Right atrium auricular region (tissue), 2 donors: ENCODE measurements at regions not wholly inside any gene's neighbourhood (a gene's known extent, or its start where the extent isn't known, plus 50 kb on each side); places are given as distances from the start of the nearest gene placed in this dataset.

ENCODE experiments used
- DNase-seq: peaks from one replicate; pipeline ENCODE4 v3.0.0-alpha.2; 2019; ENCODE audit warnings: low spot score
- H3K27ac ChIP-seq, 2 donors: fragments of 200-600 bp; sonication (generic); 1 replicate in 1 of 2; 2 replicates in 1 of 2; pipeline ENCODE4 v1.5.1; 2016 to 2019
- H3K27me3 ChIP-seq, 2 donors: fragments of 200-600 bp; sonication (generic); one replicate each; pipeline versions ENCODE4 v1.5.1 to v1.6.0; 2017 to 2019
- H3K36me3 ChIP-seq: fragments of 200-600 bp; sonication (generic); one replicate; pipeline ENCODE4 v1.5.1; 2016
- H3K4me1 ChIP-seq, 2 donors: fragments of 200-600 bp; sonication (generic); one replicate each; pipeline versions ENCODE4 v1.5.1 to v1.6.0; 2017 to 2019
- H3K4me3 ChIP-seq, 2 donors: fragments of 200-600 bp; sonication (generic); 1 replicate in 1 of 2; 2 replicates in 1 of 2; pipeline ENCODE4 v1.5.1; 2017 to 2019; ENCODE audit warnings: mild to moderate bottlenecking in 1 of 2, moderate library complexity in 1 of 2
- H3K9me3 ChIP-seq, 2 donors: fragments of 200-600 bp; sonication (generic); one replicate each; pipeline ENCODE4 v1.5.1; 2019
- TF ChIP-seq, protein P1 (sequence below), 2 donors: fragments of 200-600 bp; sonication (generic); IDR thresholded peaks; one replicate each; pipeline ENCODE4 v1.5.1; 2019; ENCODE audit warnings: antibody characterized with exemption in 2 of 2

DNA sequence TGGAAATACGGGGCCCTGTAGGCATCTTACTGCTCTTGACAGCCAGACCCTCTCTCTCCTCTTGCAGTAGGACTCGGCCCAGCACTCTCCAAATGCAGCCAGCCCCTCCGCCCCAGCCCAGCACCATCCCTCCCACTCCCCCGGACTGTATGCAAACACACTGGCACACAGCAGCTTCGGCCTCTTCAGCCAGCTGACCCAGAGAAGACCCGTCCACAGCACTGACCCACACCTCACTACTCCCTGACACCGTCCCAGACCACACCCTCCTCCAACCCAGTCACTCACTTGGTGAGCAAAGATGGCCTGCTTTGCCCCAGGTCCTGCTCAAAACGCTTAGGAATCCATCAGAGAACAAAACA lies 164.6 kb downstream of the IGLL1 start:
- no peaks in the 10 kb centered on the region for H3K9me3 ChIP-seq
- H3K4me1 ChIP-seq: no peaks in the 10 kb centered on the region
- H3K27ac ChIP-seq: no peak overlapping the region
- DNase-seq: no peak
- H3K27me3 ChIP-seq: no peaks in the 10 kb centered on the region
- H3K4me3 ChIP-seq: no peak overlapping the region
- TF ChIP-seq, protein P1, sequence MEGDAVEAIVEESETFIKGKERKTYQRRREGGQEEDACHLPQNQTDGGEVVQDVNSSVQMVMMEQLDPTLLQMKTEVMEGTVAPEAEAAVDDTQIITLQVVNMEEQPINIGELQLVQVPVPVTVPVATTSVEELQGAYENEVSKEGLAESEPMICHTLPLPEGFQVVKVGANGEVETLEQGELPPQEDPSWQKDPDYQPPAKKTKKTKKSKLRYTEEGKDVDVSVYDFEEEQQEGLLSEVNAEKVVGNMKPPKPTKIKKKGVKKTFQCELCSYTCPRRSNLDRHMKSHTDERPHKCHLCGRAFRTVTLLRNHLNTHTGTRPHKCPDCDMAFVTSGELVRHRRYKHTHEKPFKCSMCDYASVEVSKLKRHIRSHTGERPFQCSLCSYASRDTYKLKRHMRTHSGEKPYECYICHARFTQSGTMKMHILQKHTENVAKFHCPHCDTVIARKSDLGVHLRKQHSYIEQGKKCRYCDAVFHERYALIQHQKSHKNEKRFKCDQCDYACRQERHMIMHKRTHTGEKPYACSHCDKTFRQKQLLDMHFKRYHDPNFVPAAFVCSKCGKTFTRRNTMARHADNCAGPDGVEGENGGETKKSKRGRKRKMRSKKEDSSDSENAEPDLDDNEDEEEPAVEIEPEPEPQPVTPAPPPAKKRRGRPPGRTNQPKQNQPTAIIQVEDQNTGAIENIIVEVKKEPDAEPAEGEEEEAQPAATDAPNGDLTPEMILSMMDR (IDR thresholded peaks at IDR 0.05): no peak
- no peaks in the 10 kb centered on the region for H3K36me3 ChIP-seq

DNA sequence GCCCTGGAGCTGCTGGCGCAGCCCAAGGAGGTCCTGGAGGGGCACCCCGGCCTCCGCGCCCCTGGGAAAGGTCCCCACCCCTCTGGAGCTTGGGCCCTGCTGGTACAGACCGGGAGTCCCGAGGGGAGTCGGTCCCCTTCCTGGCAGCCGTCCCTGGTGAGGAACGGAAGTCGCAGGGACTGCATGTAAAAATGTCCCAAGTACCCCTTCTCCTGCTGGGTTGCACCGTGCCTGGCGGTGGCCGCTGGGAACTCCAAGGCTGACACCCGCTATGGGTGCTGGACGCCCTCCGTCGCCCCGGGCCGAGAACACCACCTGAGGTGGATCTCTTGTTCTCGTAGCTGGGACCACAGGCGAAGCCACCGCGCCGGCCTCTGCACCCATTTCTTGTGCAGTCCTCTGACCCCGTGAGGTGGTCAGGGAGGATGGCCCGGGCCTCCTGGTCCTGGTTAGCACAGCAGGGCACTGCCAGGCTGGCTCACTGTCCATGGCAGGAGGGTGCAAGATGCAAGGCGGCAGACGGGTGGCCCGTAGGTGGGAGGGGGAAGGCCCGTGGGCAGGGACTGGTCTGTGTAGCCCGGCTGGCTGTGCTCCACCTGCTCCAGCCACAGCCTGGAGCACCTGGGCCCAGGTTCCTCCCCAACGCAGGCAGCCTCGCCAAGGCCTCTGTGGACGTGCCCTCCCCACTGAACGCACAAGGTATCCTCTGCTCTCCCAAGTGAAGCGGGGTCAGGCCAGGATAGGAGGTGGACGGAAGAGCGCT lies 165.2 kb downstream of the IGLL1 start:
- no peak for DNase-seq
- TF ChIP-seq, protein P1 (IDR thresholded peaks at IDR 0.05): no peak
- no peaks in the 10 kb centered on the region for H3K9me3 ChIP-seq
- H3K27me3 ChIP-seq: no peaks in the 10 kb centered on the region
- H3K4me3 ChIP-seq: no peak overlapping the region
- H3K27ac ChIP-seq: no peak overlapping the region
- no peaks in the 10 kb centered on the region for H3K4me1 ChIP-seq
- H3K36me3 ChIP-seq: no peaks in the 10 kb centered on the region

DNA sequence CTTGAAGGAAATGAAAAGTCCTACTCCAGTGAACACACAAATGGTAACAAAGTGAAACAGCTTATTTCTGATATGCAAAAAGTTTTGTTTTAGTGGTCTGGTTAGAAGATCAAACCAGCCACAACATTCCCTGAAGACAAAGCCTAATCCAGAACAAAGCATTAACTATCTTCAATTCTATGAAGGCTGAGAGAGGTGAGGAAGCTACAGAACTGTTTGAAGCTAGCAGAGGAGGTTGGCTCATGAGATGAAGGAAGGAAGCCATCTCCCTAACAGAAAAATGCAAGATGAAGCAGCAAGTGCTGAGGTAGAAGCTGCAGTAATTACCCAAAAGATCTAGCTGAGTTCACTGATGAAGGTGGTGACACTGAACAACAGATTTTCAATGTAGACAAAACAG lies 168.4 kb downstream of the IGLL1 start:
- Histone ChIP-seq H3K4me1 (no peaks in the 10 kb centered on the region), H3K4me3 (no peak overlapping the region), H3K36me3 (no peaks in the 10 kb centered on the region), H3K9me3 (no peaks in the 10 kb centered on the region), H3K27ac (no peak overlapping the region), H3K27me3 (no peaks in the 10 kb centered on the region)
- no peak for DNase-seq
- TF ChIP-seq, protein P1 (IDR thresholded peaks at IDR 0.05): no peak

DNA sequence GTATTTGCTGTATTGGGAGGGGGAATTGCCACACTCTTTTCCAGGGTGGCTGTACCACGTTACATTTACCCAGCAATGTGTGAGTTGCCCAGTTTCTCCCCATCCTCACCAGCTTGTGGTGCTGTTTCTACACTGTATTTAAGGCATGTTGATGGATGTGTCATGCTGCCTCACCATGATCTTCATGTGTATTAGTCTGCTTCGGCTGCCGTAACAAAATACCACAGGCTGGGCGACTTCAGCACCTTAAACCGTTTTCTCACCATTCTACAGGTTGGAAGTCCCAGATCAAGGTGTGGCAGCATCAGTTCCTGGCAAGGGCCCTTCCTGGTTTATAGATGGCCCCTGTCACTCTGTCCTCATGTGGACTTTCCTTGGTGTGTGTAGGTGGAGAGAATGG lies 169.7 kb downstream of the IGLL1 start:
- Histone ChIP-seq H3K4me1 (no peaks in the 10 kb centered on the region), H3K36me3 (no peaks in the 10 kb centered on the region), H3K9me3 (no peaks in the 10 kb centered on the region), H3K27ac (no peak overlapping the region), H3K4me3 (no peak overlapping the region), H3K27me3 (no peaks in the 10 kb centered on the region)
- DNase-seq: no peak
- TF ChIP-seq, protein P1 (IDR thresholded peaks at IDR 0.05): no peak

DNA sequence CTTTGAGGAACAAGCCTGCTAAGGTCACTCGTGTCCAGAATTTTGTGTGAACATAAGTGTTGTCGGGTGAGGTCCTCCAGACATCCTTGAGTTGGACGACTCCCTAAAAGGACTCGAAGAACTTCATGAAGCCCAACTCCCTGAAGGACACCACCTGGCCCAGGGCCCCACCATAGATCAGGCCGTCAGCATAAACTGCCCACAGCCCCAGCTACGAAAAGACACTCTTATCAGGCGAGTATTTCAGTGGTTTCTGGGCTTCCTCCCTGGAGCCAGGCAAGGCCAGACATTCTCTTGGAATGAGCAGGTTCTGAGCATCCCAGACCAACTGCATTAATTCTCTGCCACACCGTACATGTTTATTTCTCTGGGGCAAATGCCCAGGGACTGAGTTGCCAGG lies 170.1 kb downstream of the IGLL1 start:
- TF ChIP-seq, protein P1 (IDR thresholded peaks at IDR 0.05): no peak

DNA sequence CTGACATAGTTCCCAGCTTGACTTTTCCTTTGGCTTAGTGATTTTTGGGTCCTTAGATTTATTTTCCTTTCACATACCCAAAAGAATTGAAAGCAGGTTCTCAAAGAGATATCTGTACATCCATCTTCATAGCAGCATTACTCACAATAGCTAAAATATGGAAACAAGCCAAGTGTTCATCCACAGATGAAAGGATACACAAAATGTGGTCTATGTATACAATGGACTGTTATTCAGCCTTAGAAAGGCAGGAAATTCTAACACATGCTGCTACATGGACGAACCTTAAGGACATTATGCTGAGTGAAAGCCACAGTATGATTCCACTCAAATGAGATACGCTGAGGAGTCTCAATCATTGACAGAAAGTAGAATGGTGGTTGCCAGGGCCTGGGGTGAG lies 171.8 kb downstream of the IGLL1 start:
- Histone ChIP-seq H3K27me3 (no peaks in the 10 kb centered on the region), H3K4me3 (no peak overlapping the region), H3K27ac (no peak overlapping the region), H3K36me3 (no peaks in the 10 kb centered on the region), H3K4me1 (no peaks in the 10 kb centered on the region), H3K9me3 (no peaks in the 10 kb centered on the region)
- DNase-seq: no peak
- TF ChIP-seq, protein P1 (IDR thresholded peaks at IDR 0.05): no peak

More for the DNA sequence above, 170.1 kb downstream of the IGLL1 start:
- H3K4me3 ChIP-seq: no peak overlapping the region
- no peaks in the 10 kb centered on the region for H3K9me3 ChIP-seq
- no peak overlapping the region for H3K27ac ChIP-seq
- no peaks in the 10 kb centered on the region for H3K27me3 ChIP-seq
- no peaks in the 10 kb centered on the region for H3K4me1 ChIP-seq
- DNase-seq: no peak
- no peaks in the 10 kb centered on the region for H3K36me3 ChIP-seq
